ENCODE measurements at regions not wholly inside any gene's neighbourhood (a gene's known extent, or its start where the extent isn't known, plus 50 kb on each side); places are given as distances from the start of the nearest gene placed in this dataset.

DNA sequence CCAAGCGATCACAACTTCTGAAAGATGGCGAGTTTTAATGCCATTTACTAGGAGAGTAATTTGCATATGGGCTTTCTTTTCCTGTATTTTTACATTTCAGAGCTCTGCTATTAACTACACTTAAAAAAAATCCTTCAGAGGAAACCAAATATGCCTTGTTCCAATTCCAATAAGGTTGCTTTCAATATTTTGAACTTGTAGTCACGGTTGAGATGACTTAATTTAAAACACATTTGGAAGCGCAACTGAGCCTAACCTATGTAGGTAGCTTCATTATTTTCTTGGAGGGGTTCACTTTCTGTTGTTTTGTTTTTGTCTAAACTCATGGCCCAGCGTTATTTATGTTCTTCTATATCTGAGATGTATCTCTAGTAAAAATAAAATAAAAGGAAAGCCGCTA, 93.4 kb downstream of the BLID start:
- TF ChIP-seq, protein P1, sequence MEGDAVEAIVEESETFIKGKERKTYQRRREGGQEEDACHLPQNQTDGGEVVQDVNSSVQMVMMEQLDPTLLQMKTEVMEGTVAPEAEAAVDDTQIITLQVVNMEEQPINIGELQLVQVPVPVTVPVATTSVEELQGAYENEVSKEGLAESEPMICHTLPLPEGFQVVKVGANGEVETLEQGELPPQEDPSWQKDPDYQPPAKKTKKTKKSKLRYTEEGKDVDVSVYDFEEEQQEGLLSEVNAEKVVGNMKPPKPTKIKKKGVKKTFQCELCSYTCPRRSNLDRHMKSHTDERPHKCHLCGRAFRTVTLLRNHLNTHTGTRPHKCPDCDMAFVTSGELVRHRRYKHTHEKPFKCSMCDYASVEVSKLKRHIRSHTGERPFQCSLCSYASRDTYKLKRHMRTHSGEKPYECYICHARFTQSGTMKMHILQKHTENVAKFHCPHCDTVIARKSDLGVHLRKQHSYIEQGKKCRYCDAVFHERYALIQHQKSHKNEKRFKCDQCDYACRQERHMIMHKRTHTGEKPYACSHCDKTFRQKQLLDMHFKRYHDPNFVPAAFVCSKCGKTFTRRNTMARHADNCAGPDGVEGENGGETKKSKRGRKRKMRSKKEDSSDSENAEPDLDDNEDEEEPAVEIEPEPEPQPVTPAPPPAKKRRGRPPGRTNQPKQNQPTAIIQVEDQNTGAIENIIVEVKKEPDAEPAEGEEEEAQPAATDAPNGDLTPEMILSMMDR (IDR thresholded peaks at IDR 0.05): no peak
- Mint-ChIP-seq H3K36me3 (ENCODE audit: low read depth) (no peaks in the 10 kb centered on the region), H3K27me3 (ENCODE audit: low read depth, poor library complexity) (peaks cover 2% of the 10 kb centered on the region), H3K9me3 (no peaks in the 10 kb centered on the region), H3K4me3 (no peak overlapping the region), H3K4me1 (peaks cover 25% of the 10 kb centered on the region), H3K27ac (no peak overlapping the region)
- DNase-seq: no peak

GRCh38 chr11:122020902-122021301, 95.1 kb downstream of the BLID start:
- H3K4me1 Mint-ChIP-seq: peaks cover 25% of the 10 kb centered on the region
- no peak overlapping the region for H3K4me3 Mint-ChIP-seq
- TF ChIP-seq, protein P1 (IDR thresholded peaks at IDR 0.05): peak; percentile 51
- no peak overlapping the region for H3K27ac Mint-ChIP-seq
- peak; percentile 12 for DNase-seq
- H3K27me3 Mint-ChIP-seq (ENCODE audit: low read depth, poor library complexity): peaks cover 2% of the 10 kb centered on the region
- H3K9me3 Mint-ChIP-seq: no peaks in the 10 kb centered on the region
- no peaks in the 10 kb centered on the region for H3K36me3 Mint-ChIP-seq (ENCODE audit: low read depth)

DNA sequence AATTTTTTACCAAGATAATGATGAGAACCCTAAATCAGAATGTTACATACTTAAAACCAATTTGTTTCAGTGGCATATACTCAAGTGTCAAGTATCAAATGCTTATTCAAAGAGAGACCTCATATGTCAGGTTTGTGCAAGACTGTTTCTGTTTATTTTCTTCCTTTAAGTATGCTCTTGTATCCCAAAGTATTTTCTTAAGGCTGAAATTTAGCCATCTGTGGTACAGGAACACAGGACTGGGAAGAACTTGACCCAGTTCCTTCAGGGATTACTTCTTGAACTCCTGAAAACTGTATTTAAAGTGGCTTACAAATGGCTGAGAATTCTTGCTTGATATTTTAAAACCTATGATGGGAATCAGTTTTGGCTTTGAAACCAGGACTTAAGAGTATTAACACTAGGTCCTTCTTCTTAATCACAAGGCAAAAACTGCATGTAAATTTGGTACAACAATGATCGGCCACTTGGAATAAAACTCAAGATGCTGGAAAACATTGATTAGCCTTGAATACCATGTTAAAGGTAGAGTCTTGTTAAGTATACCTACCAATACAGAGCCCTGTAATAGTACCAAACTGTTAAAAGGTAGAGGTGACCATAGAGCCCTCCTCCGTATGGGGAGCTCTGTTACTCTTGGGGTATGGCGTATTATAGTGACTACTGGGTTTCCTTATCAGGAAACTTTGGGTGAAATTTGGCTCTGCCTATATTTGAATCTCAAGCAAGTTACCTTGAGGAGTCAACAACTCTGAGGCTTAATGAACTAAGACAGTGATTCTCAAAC, 95.9 kb downstream of the BLID start:
- H3K4me1 Mint-ChIP-seq: peaks cover 25% of the 10 kb centered on the region
- H3K4me3 Mint-ChIP-seq: no peak overlapping the region
- peaks cover 2% of the 10 kb centered on the region for H3K27me3 Mint-ChIP-seq (ENCODE audit: low read depth, poor library complexity)
- H3K36me3 Mint-ChIP-seq (ENCODE audit: low read depth): no peaks in the 10 kb centered on the region
- H3K27ac Mint-ChIP-seq: no peak overlapping the region
- TF ChIP-seq, protein P1 (IDR thresholded peaks at IDR 0.05): no peak
- no peak for DNase-seq
- no peaks in the 10 kb centered on the region for H3K9me3 Mint-ChIP-seq

DNA sequence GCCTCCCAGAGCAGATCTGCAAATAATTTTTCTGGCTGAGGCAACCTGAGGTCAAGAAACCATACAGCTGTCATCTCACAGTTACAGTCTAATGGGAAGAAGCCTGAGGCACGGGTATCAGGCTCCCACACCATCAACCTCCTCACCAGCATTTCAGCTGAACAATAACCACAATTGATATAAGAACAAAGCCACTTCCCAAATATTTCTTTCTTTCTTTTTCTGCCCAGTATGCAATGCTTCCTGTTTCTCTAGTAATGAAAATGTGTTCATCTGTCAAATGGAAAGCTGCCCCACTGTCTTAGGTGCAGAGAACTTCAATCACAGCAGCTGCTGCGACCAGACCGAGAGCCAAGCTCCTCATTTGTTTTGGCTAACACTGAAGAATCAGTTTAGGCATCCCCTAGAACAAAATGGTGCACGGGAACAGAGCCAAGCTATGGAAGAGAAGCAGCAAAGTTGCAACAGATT, 108.4 kb downstream of the BLID start:
- TF ChIP-seq, protein P1 (IDR thresholded peaks at IDR 0.05): no peak
- H3K27ac Mint-ChIP-seq: no peak overlapping the region
- DNase-seq: no peak

GRCh38 chr11:122004446-122004845, 111.6 kb downstream of the BLID start:
- DNase-seq: no peak
- Mint-ChIP-seq H3K9me3 (no peaks in the 10 kb centered on the region), H3K4me1 (no peaks in the 10 kb centered on the region), H3K27ac (no peak overlapping the region), H3K4me3 (no peak overlapping the region), H3K27me3 (ENCODE audit: low read depth, poor library complexity) (no peaks in the 10 kb centered on the region), H3K36me3 (ENCODE audit: low read depth) (no peaks in the 10 kb centered on the region)
- TF ChIP-seq, protein P1 (IDR thresholded peaks at IDR 0.05): no peak

More for the DNA sequence above, 108.4 kb downstream of the BLID start:
- H3K4me1 Mint-ChIP-seq: no peaks in the 10 kb centered on the region
- H3K27me3 Mint-ChIP-seq (ENCODE audit: low read depth, poor library complexity): no peaks in the 10 kb centered on the region
- H3K9me3 Mint-ChIP-seq: no peaks in the 10 kb centered on the region
- H3K4me3 Mint-ChIP-seq: no peak overlapping the region
- H3K36me3 Mint-ChIP-seq (ENCODE audit: low read depth): no peaks in the 10 kb centered on the region

GRCh38 chr11:122002926-122003325, 113.1 kb downstream of the BLID start:
- TF ChIP-seq, protein P1 (IDR thresholded peaks at IDR 0.05): no peak
- H3K4me3 Mint-ChIP-seq: no peak overlapping the region
- no peak overlapping the region for H3K27ac Mint-ChIP-seq
- H3K4me1 Mint-ChIP-seq: no peaks in the 10 kb centered on the region
- no peaks in the 10 kb centered on the region for H3K9me3 Mint-ChIP-seq
- no peaks in the 10 kb centered on the region for H3K36me3 Mint-ChIP-seq (ENCODE audit: low read depth)
- DNase-seq: no peak
- H3K27me3 Mint-ChIP-seq (ENCODE audit: low read depth, poor library complexity): no peaks in the 10 kb centered on the region

Measured in nephron progenitor cell (in vitro differentiated cells).